ENCODE measurements at regions not wholly inside any gene's neighbourhood (a gene's known extent, or its start where the extent isn't known, plus 50 kb on each side); places are given as distances from the start of the nearest gene placed in this dataset.
A peak's percentile ranks its signal among the peaks of the same experiment; 100 is the strongest.

DNA sequence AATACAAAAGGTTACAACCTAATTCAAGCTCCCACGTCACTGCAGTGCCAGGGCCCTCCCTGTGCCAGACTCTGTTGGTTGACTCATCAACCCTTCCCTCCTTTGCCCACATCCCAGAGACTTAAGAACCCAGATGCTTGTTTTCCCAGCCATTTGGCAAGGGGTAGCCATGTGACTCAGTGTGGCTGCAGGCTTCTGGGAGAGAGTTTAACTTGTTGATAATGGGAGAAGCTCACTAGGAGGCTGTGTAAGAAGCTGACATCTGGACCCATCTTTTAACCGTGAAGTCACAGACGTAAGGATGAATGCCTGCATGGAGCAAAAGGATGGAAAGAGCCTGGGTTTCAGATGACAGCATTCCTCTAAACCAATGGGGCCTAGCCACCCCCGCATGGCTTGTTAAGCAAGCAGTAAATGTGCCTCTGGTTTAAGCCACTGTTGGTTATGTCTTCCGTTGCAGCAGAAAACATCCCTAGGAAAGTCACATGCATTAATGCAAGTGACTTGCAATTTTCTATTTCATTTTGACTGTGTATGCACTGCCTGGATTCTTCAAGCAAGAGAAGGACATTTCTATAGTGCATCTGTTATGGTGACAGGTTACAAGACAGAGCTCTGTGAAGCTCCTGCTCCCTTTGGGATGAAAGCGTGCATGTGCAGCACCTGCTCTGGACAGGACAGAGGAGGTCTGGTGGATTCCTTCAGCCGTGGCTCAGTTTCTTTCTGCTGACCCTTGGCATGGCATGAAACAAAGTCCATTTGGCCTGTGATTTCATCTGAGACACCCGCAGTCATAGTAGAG, 57.5 kb upstream of the CREB5 start:
- TF ChIP-seq, protein P1, sequence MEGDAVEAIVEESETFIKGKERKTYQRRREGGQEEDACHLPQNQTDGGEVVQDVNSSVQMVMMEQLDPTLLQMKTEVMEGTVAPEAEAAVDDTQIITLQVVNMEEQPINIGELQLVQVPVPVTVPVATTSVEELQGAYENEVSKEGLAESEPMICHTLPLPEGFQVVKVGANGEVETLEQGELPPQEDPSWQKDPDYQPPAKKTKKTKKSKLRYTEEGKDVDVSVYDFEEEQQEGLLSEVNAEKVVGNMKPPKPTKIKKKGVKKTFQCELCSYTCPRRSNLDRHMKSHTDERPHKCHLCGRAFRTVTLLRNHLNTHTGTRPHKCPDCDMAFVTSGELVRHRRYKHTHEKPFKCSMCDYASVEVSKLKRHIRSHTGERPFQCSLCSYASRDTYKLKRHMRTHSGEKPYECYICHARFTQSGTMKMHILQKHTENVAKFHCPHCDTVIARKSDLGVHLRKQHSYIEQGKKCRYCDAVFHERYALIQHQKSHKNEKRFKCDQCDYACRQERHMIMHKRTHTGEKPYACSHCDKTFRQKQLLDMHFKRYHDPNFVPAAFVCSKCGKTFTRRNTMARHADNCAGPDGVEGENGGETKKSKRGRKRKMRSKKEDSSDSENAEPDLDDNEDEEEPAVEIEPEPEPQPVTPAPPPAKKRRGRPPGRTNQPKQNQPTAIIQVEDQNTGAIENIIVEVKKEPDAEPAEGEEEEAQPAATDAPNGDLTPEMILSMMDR (IDR thresholded peaks at IDR 0.05; ENCODE audit: unreplicated experiment): no peak
- no peak overlapping the region for H3K4me3 Mint-ChIP-seq (ENCODE audit: low read depth)
- peaks cover 21% of the 10 kb centered on the region for H3K27me3 Mint-ChIP-seq
- H3K36me3 Mint-ChIP-seq (ENCODE audit: insufficient read depth): no peaks in the 10 kb centered on the region
- H3K27ac Mint-ChIP-seq: peak overlapping the region; percentile 34
- DNase-seq (ENCODE audit: low spot score, unreplicated experiment): no peak
- no peaks in the 10 kb centered on the region for H3K9me3 Mint-ChIP-seq (ENCODE audit: low read depth)
- peaks cover 22% of the 10 kb centered on the region for H3K4me1 Mint-ChIP-seq (ENCODE audit: low read depth)

DNA sequence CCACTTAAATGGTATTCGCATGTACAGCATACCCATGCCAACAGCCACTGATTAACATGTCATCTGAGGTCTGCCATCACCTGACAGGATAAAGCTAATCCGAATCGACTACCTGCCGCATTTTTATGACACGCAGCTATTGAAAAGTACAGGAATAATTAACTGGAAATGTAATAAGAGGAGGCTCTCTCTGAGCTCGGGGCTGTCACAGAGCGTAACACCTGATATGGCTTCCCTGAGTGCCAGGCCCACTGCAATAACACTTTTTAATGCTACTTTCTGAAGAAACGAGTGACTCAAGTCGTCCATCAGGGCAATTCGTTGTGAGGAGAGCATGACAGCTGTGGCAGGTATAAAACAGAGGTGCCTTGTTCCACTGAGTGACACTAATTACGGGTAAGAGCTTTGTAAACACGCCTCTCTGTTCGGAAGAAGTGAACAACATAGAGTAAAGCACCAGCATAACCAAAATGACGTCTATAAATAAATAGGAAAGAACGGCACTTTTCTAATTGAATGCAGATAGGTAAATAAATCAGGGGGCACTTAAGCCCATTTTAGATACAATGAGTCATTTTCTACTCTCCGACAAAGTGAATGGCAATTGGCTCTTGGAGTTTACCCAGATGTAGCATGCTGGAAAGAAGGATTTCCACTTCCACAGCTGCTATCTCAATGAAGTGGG, 56.5 kb upstream of the CREB5 start:
- Mint-ChIP-seq H3K27ac (peak overlapping the region; percentile 54), H3K9me3 (ENCODE audit: low read depth) (no peaks in the 10 kb centered on the region), H3K4me3 (ENCODE audit: low read depth) (peak overlapping the region; percentile 11), H3K36me3 (ENCODE audit: insufficient read depth) (no peaks in the 10 kb centered on the region), H3K27me3 (peaks cover 16% of the 10 kb centered on the region), H3K4me1 (ENCODE audit: low read depth) (peaks cover 19% of the 10 kb centered on the region)
- no peak for DNase-seq (ENCODE audit: low spot score, unreplicated experiment)
- TF ChIP-seq, protein P1 (IDR thresholded peaks at IDR 0.05; ENCODE audit: unreplicated experiment): no peak

DNA sequence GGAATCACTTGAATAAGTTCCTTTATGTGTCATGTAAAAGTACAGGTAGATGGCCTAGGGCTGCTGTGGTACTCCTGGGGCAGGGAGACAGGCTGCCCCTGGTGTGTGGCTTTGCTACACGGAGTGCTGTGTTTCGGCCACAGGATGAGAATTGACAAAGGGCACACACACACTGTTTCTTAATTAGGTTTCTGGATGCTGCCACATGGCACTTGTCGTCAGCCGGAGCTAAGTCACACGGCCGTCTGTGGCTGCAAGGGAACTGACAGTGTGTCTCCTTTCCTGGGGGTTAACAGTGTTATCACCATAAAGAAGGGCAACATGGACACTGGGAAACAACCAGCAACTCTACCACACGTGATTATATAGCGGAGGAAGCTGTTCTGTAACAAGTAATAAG, 55.7 kb upstream of the CREB5 start:
- TF ChIP-seq, protein P1 (IDR thresholded peaks at IDR 0.05; ENCODE audit: unreplicated experiment): no peak
- H3K4me3 Mint-ChIP-seq (ENCODE audit: low read depth): no peak overlapping the region
- peaks cover 9% of the 10 kb centered on the region for H3K27me3 Mint-ChIP-seq
- no peak for DNase-seq (ENCODE audit: low spot score, unreplicated experiment)
- H3K9me3 Mint-ChIP-seq (ENCODE audit: low read depth): no peaks in the 10 kb centered on the region
- peaks cover 20% of the 10 kb centered on the region for H3K4me1 Mint-ChIP-seq (ENCODE audit: low read depth)
- H3K27ac Mint-ChIP-seq: no peak overlapping the region
- no peaks in the 10 kb centered on the region for H3K36me3 Mint-ChIP-seq (ENCODE audit: insufficient read depth)

DNA sequence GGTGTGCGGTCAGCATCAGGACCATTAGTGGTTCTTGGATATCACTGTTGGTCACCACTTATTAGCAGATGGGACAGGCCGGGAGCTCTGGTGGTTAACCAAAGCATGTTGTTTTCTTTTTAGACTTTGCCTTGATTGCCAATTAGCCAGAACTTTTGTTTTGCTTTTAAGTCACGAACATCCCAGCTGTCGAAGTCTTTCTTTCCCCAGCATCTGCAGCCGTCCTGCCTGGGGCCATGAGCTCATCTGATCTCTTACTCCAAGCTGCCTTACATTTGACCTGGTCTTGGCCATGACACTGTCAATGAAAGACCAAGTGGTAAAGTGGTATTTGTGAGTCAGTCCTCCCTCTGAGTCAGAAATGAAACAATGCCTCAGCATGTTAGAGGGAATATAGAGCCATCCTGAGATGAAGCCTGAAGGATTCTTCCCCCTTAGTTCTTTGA, 53.9 kb upstream of the CREB5 start:
- DNase-seq (ENCODE audit: low spot score, unreplicated experiment): no peak
- H3K4me3 Mint-ChIP-seq (ENCODE audit: low read depth): no peak overlapping the region
- TF ChIP-seq, protein P1 (IDR thresholded peaks at IDR 0.05; ENCODE audit: unreplicated experiment): no peak
- H3K36me3 Mint-ChIP-seq (ENCODE audit: insufficient read depth): no peaks in the 10 kb centered on the region
- H3K27me3 Mint-ChIP-seq: peaks cover 9% of the 10 kb centered on the region
- no peak overlapping the region for H3K27ac Mint-ChIP-seq
- no peaks in the 10 kb centered on the region for H3K9me3 Mint-ChIP-seq (ENCODE audit: low read depth)
- peaks cover 23% of the 10 kb centered on the region for H3K4me1 Mint-ChIP-seq (ENCODE audit: low read depth)

DNA sequence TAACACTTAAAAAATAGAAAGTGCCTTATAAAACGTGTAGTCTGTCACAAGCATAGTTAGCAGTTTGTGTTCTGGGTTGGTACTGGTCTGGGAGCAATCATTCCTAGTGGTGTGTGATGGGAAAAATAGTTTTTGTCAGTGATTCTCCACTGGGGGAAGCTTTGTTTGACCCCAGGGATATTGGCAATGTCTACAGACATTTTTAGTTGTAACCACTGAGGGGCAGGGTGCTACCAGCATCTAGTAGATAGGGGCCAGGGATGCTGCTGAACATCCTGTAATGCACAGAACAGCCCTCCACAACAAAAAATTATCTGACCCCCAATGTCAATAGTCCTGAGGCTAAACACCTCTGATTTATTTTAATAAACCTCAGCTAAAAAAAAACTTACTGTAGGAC, 51.6 kb upstream of the CREB5 start:
- H3K9me3 Mint-ChIP-seq (ENCODE audit: low read depth): peaks cover 16% of the 10 kb centered on the region
- H3K27ac Mint-ChIP-seq: no peak overlapping the region
- peaks cover 2% of the 10 kb centered on the region for H3K36me3 Mint-ChIP-seq (ENCODE audit: insufficient read depth)
- TF ChIP-seq, protein P1 (IDR thresholded peaks at IDR 0.05; ENCODE audit: unreplicated experiment): no peak
- H3K4me1 Mint-ChIP-seq (ENCODE audit: low read depth): peaks cover 16% of the 10 kb centered on the region
- no peak overlapping the region for H3K4me3 Mint-ChIP-seq (ENCODE audit: low read depth)
- DNase-seq (ENCODE audit: low spot score, unreplicated experiment): no peak
- H3K27me3 Mint-ChIP-seq: peaks cover 16% of the 10 kb centered on the region

All from progenitor cell of endocrine pancreas (in vitro differentiated cells).